CMK (cell line): ENCODE measurements at regions not wholly inside any gene's neighbourhood (a gene's known extent, or its start where the extent isn't known, plus 50 kb on each side); places are given as distances from the start of the nearest gene placed in this dataset.
"Not testable (repeated sequence)": the region's sequence is repeated elsewhere in the genome, so short reads cannot be mapped to it uniquely, and the experiment has no call there.

Experiments
- DNase-seq: peaks from one replicate; pipeline ENCODE4 v3.0.0-alpha.2; 2010; ENCODE audit warnings: low read depth

DNA sequence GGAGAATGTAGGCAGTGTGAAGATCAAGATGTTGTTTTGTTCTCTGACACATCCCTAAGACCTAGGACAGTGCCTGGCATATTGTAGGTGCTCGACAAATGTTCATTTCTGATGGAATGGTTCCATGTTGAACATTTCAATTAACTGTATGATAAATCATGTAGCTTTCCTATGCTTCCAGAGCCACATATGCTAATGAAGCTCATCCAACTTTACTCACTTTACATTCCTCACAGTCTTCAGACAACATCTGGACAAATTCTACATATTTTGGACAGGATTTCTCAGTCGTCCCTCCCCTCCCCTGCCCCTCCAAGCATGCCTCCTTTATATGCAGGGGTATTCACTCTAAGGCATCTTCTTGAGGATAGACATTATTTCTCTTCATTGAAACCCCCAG is 177.9 kb downstream of the BLID start:
- no peak for DNase-seq

DNA sequence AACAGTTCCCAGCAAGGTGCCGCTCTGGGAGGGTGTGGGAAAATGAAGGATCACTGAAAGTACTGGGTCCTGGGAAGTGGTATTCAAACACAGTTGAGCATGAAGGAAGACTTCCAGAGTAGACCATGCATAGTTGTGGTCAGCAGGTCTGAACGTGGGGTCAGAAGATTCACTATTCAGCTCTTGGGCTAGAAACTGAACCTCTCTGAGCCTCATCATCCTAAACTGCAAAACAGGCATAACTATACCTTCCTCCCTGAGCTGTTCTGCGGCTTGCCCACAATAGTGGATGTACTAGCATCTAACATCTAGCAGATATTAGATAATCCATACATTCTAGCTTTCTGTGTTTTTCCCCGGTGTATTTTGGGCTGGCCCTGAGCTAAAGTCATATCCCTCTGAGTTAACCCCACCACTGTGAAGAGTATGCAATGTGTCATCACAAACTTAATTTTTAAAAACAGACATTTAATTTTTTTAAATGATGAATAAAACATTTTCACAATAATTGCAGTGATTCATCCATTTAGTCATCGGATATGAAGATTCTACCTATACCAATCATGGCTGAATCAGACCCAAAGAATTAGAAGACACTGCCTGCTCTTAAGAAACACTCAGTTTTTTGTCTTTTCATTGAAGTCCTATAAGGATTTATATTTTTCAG is 179.1 kb downstream of the BLID start:
- no peak for DNase-seq

DNA sequence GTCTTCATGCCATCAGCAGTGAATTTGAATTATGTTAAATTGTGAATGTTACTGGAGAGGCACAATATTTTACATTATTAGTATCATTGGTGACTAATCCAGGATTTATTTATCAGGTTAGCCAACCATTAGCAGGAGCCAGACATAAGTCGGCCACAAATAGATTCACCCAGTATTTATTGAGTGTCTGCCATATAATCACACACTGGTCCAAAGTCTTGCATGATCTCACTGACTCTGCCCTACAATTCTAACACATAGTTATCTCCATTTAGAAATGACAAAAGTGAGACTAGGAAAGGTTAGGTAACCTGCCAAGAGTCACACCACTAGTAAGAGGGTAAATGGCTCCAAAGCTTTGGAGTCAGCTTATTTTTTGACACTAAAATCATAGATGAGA is 179.6 kb downstream of the BLID start:
- DNase-seq: no peak

- no peak for DNase-seq
Observed at GRCh38 chr11:121933694-121934093, 182.3 kb downstream of the BLID start.

DNA sequence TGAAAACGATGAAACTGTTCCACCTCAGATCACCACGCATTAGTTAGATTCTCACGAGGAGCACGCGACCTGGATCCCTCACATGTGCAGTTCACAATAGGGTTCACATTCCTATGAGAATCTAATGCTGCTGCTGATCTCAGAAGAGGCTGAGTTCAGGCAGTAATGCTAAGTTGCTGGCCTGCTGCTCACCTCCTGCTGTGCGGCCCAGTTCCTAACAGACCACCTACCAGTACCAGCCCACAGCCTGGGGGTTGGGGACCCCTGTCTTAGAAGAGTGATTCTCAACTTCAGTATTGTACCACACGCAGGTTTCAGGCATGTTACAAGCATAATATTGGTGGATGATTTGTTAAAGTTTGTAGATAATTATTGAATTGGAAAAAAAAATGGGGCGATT is 182.7 kb downstream of the BLID start:
- DNase-seq: no peak

DNA sequence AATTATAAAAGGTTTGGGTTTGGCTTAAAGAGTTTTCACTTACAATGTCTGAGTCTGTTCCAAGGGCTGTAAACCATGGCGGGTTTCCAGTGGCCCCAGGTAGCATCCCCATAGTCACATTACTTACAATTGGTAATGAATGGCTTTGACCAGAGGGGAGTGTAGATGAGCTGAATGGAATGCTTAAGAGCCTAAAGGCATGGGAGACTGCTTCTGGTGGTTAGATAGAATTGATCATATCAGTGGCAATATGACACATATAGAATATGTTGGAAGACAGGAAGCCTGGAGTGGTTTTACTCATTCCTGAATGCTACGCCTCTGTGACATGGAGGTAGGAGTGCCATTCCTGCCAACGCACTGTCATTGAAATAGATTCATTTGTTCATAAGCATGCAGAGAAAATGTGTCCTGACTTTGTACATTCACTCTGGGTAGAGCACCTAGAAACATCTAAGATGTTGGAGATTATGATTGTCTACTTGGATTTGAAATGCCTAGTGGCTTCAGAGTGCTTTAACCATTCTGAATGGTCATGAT is 183.3 kb downstream of the BLID start:
- DNase-seq: no peak

DNA sequence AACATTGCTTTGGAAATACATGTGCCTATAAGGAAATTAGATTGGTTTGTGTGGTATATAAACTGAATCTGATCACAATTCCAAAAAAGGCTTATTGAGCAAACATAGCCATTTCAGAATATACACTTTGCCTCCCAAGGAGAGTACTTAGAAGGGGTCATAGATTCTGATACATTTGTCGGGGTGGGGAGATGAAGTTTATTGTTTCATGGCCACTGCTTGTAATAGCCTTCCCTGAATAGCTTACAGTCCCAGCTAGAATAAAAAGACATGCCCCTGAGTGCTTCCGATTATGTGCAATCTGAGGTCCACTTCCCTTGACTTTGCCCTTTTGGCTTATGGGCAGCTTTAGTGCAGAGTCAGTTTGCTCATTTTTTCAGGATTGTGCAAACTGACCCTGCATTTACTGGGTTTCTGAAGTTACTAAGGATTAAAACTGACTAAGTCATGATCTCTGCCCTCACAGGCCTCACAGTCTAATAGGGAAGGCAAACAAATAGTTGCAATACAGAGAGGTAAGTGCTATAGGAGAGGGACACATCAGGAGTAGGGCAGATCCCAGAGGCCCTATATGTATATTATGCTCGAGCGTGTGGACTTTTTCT is 184.2 kb downstream of the BLID start:
- DNase-seq: no peak

GRCh38 chr11:121931121-121931520 is 184.9 kb downstream of the BLID start:
- no peak for DNase-seq

- no peak for DNase-seq
Observed at GRCh38 chr11:121930004-121930965, 185.7 kb downstream of the BLID start.

DNA sequence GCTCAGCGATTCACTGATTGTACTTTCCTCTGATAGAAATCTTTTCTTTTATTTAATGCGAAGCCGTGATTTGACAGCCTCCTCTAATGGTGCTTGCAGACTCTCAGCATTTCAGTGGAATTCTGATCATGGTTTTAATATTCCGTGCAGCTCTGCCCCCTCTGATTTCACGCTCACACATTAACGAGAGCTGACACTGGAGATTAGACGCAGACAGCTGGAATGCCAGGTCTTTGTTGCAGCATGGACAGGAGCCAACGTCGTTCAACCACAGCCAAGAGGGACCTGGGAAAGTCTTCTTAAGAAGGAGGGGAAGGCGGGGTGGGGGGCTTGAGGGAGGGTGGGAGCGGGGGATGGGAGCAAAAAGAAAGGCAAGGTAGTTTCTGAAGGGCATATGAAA is 186.4 kb downstream of the BLID start:
- no peak for DNase-seq

GRCh38 chr11:121928597-121929580 is 187.1 kb downstream of the BLID start:
- DNase-seq: no peak

DNA sequence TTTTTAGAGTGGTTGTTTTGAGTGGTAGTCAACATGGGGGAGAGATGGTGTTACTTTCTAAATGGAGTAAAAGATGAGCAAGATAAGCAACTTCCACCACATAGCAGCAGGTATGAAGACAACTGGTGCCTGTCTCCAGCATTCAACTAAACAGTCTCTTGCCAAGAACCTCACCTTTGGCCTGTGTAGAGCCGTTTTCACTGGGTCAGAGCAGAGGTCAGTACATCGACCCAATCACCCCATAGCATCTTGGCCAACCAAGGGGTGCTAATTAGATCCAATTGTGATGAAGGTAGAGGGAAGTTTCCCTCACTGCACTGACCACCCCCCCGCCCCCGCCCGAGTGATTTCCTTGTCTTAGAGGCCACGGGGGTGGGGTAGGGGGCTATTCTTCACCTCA is 188.2 kb downstream of the BLID start:
- no peak for DNase-seq

GRCh38 chr11:121927097-121927785 is 188.8 kb downstream of the BLID start:
- DNase-seq: no peak

DNA sequence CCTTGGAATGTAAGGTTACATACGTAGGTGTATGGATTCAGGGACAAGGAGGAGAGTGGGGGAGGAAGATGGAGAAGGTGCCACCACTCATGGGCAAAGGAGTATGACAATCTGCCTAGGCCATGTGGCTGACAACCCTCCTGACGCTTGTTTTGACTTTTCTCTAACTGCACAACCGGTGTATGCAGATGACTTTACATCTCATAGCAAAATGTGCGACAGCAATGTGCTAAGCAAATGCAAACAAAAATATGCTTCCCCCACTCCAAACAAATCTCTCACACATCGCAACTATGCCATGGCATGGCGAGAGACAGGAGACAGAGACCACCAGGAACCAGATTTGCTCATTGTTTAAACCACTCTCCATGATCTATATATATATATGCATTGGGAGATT is 191.8 kb downstream of the BLID start:
- DNase-seq: no peak

GRCh38 chr11:121917482-121917881 is 198.5 kb downstream of the BLID start:
- DNase-seq: no peak

DNA sequence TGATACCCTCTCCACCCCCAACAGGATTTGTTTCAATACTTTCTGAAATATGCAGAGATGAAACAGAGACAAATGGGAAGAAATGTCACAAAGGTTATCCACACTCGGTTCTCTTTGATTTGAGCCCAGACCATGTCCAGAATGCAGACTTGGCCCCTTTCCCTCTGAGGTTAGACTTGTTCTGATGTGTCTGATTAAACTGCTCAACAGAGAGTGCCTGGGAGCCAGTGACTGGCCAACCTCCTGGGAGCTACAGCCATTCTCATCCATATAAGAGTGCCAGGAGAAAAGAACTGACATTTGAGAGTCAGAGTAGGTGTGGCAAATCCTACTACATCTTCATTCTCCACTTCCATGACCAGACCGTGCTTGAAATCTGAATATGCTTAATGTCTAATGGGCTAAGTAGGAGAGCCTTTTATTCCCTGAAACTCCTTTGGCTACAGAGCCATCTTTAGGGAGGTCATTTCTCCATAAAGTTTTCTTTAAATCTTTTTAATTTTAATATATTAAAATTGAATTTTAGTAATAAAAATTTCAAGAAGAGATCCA is 201.4 kb downstream of the BLID start:
- no peak for DNase-seq

- no peak for DNase-seq
Observed at GRCh38 chr11:121909596-121909995, 206.4 kb downstream of the BLID start.

DNA sequence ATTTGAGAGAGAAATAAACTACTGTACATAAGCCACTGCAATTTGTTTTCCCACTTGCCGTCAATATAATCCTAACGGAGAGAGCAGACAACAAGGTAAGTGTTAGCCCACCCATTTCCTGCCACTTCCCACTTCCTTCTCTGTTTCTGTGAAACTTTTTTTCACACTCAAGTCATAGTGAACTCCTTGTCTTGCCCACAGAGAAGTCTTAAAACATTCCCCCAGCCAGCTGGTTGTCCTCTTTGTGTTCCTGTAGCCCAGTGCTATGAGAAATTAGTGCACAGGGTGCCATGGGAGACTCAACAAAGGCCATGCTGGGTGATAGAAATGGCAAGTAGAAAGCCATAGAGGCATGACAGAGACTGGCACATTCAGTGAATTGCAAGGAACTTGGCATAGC is 208.6 kb downstream of the BLID start:
- DNase-seq: no peak

GRCh38 chr11:121904148-121904547 is 211.9 kb downstream of the BLID start:
- no peak for DNase-seq

DNA sequence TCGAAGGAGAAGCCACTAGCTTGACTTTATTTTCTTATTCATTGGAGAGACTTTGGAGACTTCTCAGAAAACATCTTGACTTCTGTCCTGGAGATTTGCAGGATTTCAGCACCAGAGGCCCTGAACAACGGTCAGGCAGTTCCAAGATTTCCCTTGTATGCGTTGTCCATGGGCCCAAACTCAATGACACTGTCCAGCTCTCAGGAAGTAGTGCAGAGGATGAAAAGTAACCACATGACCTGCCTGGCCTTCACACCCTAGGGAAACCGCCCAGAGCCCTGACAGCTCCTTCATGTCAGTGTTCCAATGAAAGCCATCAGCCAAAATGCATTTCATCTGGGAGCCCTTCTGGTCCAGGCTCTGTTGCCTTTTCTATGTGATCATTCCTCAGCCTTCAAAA is 214.1 kb downstream of the BLID start:
- no peak for DNase-seq

DNA sequence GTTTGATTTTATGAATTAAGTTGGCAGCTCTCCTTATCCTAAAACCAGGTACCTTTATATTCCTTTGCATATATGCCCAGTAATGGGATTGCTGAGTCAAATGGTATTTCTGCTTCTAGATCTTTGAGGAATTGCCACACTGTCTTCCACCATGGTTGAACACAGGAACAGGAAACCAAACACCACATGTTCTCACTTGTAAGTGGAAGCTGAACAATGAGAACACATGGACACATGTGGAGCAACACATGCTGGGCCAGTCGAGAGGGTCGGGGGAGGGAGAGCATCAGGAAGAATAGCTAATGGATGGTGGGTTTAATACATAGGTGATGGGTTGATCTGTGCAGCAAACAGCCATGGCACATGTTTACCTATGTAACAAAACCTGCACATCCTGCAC is 214.6 kb downstream of the BLID start:
- not testable (repeated sequence) for DNase-seq
